Gastroesophageal sphincter (tissue), 4 donors: ENCODE measurements at regions not wholly inside any gene's neighbourhood (a gene's known extent, or its start where the extent isn't known, plus 50 kb on each side); places are given as distances from the start of the nearest gene placed in this dataset.

Experiments used
- ATAC-seq: fragments of 150-250 bp; one replicate; pipeline ENCODE4 v1.9.1; 2016; ENCODE audit warnings: mild to moderate bottlenecking, moderate library complexity
- H3K27ac ChIP-seq, 4 donors: fragments of 200-600 bp; sonication (generic) in 3 of 4; 1 replicate in 3 of 4; 2 replicates in 1 of 4; pipeline ENCODE4 v1.5.1; 2016 to 2019
- H3K27me3 ChIP-seq: fragments of 200-600 bp; sonication (generic); one replicate; pipeline ENCODE4 v1.5.1; 2019
- H3K36me3 ChIP-seq, 2 donors: fragments of 200-600 bp; sonication (generic); one replicate each; pipeline ENCODE4 v1.5.1; 2019; ENCODE audit warnings: control low read depth in 1 of 2
- H3K4me1 ChIP-seq, 3 donors: fragments of 200-600 bp; sonication (generic); 1 replicate in 2 of 3; 2 replicates in 1 of 3; pipeline ENCODE4 v1.5.1; 2016 to 2019; ENCODE audit warnings: control low read depth in 2 of 3
- H3K4me3 ChIP-seq, 2 donors: fragments of 200-600 bp; sonication (generic); one replicate each; pipeline ENCODE4 v1.5.1; 2019; ENCODE audit warnings: mild to moderate bottlenecking in 1 of 2, moderate library complexity in 1 of 2
- H3K9me3 ChIP-seq, 3 donors: fragments of 200-600 bp; sonication (generic); one replicate each; pipeline ENCODE4 v1.5.1; 2017 to 2019; ENCODE audit warnings: control low read depth in 2 of 3
- EP300 ChIP-seq: sonication (generic); formaldehyde crosslinking; IDR thresholded peaks from one replicate; pipeline ENCODE4 v1.6.1; 2017; ENCODE audit warnings: antibody characterized with exemption, mild to moderate bottlenecking
- POLR2A ChIP-seq, 2 donors: fragments of 450-650 bp; IDR thresholded peaks; one replicate each; pipeline ENCODE4 v1.6.1; 2017; ENCODE audit warnings: antibody characterized with exemption in 2 of 2, mild to moderate bottlenecking in 2 of 2, moderate library complexity in 1 of 2
- POLR2AphosphoS5 ChIP-seq: sonication (generic); formaldehyde crosslinking; IDR thresholded peaks from one replicate; pipeline ENCODE4 v1.6.1; 2017; ENCODE audit warnings: antibody characterized with exemption
- WGBS, 2 donors: methylation state at CpG; one replicate each; pipeline ENCODE4 v1.1.5; 2018; ENCODE audit warnings: low coverage in 1 of 2; 5-methylcytosine and 5-hydroxymethylcytosine counted together
- TF ChIP-seq, protein P1 (sequence below), 4 experiments: fragments of 200-600 bp in 2 of 4; fragments of 450-650 bp in 2 of 4; sonication (generic) in 1 of 4; IDR thresholded peaks; one replicate each; pipeline ENCODE4 v1.5.1; 2017 to 2019; ENCODE audit warnings: antibody characterized with exemption in 4 of 4, mild to moderate bottlenecking in 2 of 4, moderate library complexity in 2 of 4

DNA sequence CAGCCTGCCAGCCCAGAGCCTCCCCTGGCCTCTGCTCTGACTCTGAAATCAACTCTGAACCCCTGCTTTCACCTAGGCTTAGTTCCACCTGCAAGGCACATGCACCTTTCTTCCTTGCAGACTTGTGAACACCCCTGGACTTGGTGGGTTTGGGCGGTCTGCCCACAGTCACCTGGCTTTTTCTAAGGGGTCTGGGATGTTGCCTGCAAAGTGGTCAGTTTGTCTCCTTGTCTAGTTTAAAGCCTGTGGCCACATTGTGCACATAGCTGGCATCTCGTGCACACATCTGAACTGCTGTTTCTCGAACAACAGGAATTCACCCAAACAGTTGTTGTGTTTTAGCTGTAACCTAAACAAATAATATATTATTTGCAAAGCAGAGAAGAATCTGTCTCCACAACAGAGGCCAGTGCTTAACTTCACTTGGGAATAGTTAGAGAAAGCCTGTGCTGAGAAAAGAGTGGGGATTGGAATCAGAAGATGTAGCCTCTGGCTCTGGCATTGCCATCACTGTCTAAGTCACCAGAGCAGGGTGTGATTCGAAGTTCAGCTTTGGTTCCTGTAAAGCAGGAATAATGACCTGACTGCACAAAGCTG, 108.5 kb downstream of the TMEM18 start:
- Histone ChIP-seq H3K27me3 (peaks cover 39% of the 10 kb centered on the region), H3K4me1 (no peaks in the 10 kb centered on the region), H3K9me3 (peaks cover 0 to 21% (median 0%) of the 10 kb centered on the region in 3 donors), H3K36me3 (no peaks in the 10 kb centered on the region), H3K4me3 (no peak overlapping the region), H3K27ac (peak overlapping the region in 3 of 4 donors; percentile 31 to 35 (median 32))
- ATAC-seq, result no peak
- WGBS, 2 donors, result 36 to 39% methylated on average over 3 of the region's 4 CpGs
- TF ChIP-seq, protein P1, sequence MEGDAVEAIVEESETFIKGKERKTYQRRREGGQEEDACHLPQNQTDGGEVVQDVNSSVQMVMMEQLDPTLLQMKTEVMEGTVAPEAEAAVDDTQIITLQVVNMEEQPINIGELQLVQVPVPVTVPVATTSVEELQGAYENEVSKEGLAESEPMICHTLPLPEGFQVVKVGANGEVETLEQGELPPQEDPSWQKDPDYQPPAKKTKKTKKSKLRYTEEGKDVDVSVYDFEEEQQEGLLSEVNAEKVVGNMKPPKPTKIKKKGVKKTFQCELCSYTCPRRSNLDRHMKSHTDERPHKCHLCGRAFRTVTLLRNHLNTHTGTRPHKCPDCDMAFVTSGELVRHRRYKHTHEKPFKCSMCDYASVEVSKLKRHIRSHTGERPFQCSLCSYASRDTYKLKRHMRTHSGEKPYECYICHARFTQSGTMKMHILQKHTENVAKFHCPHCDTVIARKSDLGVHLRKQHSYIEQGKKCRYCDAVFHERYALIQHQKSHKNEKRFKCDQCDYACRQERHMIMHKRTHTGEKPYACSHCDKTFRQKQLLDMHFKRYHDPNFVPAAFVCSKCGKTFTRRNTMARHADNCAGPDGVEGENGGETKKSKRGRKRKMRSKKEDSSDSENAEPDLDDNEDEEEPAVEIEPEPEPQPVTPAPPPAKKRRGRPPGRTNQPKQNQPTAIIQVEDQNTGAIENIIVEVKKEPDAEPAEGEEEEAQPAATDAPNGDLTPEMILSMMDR (IDR thresholded peaks at IDR 0.05), result no peak
- TF ChIP-seq POLR2AphosphoS5 (no peak), POLR2A (IDR thresholded peaks at IDR 0.05) (no peak), EP300 (no peak)

DNA sequence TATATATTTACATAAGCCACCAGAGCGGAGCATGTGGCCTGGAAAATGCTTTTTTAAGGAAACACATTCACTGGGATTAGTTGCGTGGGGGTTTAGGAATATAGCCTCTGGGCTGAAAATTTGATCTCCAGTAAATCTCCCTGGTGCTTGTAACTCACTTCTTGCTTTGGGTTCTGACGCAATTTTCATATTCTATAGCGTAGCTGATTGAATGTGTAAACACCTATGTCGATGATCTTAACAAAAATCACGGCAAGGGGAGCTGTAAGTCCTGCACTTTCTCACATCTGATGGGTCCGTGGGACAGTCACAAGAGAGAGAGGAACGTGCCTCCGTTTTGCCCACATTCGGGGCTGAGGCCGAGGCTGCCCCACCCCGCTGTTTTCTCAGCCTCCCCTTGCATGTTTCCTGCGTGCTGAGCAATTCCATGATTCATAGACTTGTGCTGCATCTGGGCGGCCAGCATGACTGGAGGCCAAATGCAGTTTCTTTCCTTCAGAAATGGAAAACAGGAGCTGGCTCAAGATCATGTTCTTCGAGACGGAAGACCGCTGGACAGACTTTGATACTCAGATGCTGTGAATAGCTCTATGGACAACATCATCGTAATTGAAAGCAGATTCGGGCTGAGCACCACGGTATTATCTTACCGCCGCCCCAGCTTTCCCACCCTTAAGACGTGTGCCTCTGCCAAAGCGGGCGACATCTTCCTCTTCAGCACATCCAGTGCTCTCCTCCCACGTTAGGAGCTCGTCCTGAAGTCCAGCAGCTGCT, 109.2 kb downstream of the TMEM18 start:
- Histone ChIP-seq H3K36me3 (no peaks in the 10 kb centered on the region), H3K4me1 (no peaks in the 10 kb centered on the region), H3K27ac (peak overlapping the region in 3 of 4 donors; percentile 31 to 35 (median 32)), H3K4me3 (no peak overlapping the region), H3K27me3 (peaks cover 39% of the 10 kb centered on the region), H3K9me3 (peaks cover 0 to 18% (median 0%) of the 10 kb centered on the region in 3 donors)
- TF ChIP-seq POLR2A (IDR thresholded peaks at IDR 0.05), result no peak
- peak; percentile 31 for TF ChIP-seq POLR2AphosphoS5
- WGBS, 2 donors, result 55 to 76% methylated on average over 14 to 26 of the region's 27 CpGs
- ATAC-seq, result peak; percentile 90

DNA sequence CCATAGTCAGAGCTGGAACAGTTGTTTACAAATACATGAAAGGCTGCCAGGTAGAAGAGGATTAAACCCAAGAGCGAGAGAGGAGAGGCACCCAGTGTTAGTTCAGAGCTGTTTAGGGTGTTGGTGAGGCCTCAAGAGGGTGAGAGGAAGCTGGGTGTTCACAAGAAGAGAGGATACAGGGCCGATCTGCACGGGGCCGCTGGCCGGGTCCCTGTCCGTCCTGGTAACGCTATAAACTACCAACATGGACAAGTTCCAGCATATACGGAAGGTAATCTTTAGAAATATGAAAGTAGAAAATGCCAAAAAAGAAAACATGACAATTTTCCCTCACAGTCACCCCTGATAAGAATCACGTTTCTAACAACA, 109.7 kb downstream of the TMEM18 start:
- Histone ChIP-seq H3K4me3 (no peak overlapping the region), H3K27me3 (peaks cover 42% of the 10 kb centered on the region), H3K9me3 (peaks cover 0 to 17% (median 0%) of the 10 kb centered on the region in 3 donors), H3K27ac (peak overlapping the region in 1 of 4 donors; percentile 35), H3K36me3 (no peaks in the 10 kb centered on the region), H3K4me1 (no peaks in the 10 kb centered on the region)
- 80 to 82% methylated on average over 9 of the region's 9 CpGs for WGBS, 2 donors
- ATAC-seq, result no peak
- TF ChIP-seq, protein P1 (IDR thresholded peaks at IDR 0.05), result no peak
- TF ChIP-seq POLR2AphosphoS5 (no peak), EP300 (no peak), POLR2A (IDR thresholded peaks at IDR 0.05) (no peak)

DNA sequence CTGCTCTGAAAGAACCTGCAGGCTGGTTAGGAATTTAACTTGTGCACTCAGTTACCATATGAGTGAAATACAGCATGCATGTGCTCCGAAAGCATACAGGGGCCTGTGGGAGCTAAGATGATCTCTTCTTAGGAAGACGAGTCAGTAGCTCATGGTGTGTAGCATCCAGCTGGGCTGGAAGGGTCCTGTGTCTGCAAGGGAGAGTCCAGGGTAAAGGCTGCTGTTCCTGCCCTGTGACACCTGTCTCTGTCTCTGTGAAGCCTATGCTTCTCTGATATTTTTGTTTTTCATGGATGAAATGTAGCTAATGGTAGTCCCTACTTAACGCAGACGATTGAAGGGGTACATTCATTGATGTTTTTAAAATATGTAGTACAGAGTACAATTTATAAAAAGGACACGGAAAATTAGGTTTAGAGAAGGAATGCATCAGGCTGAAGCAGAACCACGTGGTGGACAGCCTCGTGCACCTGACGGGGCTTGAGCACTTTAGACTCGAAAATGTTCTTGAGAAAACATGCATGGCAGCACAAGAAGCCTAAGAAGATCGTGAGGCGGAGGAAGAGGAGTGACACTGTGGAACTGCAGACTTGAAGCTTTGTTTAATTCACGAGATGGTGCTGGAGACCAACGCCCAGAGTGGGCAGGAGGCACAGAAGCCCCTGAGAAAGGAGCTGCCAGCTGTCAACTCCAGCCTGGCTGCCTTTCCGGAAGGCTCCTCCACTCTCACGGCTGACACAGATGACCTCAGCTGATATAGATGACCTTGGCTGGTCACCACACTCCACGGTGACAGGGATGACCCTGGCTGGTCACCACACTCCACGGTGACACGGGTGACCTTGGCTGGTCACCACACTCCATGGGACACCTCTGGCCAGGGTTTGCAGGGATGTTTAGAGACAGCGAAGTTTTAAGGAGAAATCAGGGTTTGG, 110.6 kb downstream of the TMEM18 start:
- Histone ChIP-seq H3K36me3 (no peaks in the 10 kb centered on the region), H3K9me3 (peaks cover 0 to 9% (median 0%) of the 10 kb centered on the region in 3 donors), H3K27me3 (peaks cover 45% of the 10 kb centered on the region), H3K27ac (no peak overlapping the region), H3K4me1 (no peaks in the 10 kb centered on the region), H3K4me3 (no peak overlapping the region)
- WGBS, 2 donors, result 80 to 88% methylated on average over 14 to 15 of the region's 19 CpGs
- no peak for ATAC-seq
- TF ChIP-seq EP300, result no peak
- TF ChIP-seq POLR2A (IDR thresholded peaks at IDR 0.05), result no peak
- TF ChIP-seq, protein P1 (IDR thresholded peaks at IDR 0.05), result no peak
- TF ChIP-seq POLR2AphosphoS5, result no peak
